GM21423 (cell line): ENCODE measurements at regions not wholly inside any gene's neighbourhood (a gene's known extent, or its start where the extent isn't known, plus 50 kb on each side); places are given as distances from the start of the nearest gene placed in this dataset.

Source experiments
- ATAC-seq: cut with Tn5 transposase; IDR thresholded peaks from one replicate; pipeline ENCODE4 v1.9.1; 2021; ENCODE audit warnings: mild to moderate bottlenecking, moderate library complexity; ENCODE audit not compliant: unreplicated experiment

GRCh38 chr12:60977966-60978365 is 1282.2 kb upstream of the USP15 start:
- ATAC-seq: no peak

GRCh38 chr12:60980558-60980957 is 1279.6 kb upstream of the USP15 start:
- ATAC-seq: no peak

- no peak for ATAC-seq
These were observed 1278.7 kb upstream of the USP15 start for GRCh38 chr12:60981473-60981872.

GRCh38 chr12:60992087-60992486 is 1268.1 kb upstream of the USP15 start:
- no peak for ATAC-seq

GRCh38 chr12:60995256-60995825 is 1264.9 kb upstream of the USP15 start:
- ATAC-seq: no peak

GRCh38 chr12:60997869-60998378 is 1262.3 kb upstream of the USP15 start:
- no peak for ATAC-seq

- no peak for ATAC-seq
These were observed 1251.0 kb upstream of the USP15 start for GRCh38 chr12:61009192-61009591.

DNA sequence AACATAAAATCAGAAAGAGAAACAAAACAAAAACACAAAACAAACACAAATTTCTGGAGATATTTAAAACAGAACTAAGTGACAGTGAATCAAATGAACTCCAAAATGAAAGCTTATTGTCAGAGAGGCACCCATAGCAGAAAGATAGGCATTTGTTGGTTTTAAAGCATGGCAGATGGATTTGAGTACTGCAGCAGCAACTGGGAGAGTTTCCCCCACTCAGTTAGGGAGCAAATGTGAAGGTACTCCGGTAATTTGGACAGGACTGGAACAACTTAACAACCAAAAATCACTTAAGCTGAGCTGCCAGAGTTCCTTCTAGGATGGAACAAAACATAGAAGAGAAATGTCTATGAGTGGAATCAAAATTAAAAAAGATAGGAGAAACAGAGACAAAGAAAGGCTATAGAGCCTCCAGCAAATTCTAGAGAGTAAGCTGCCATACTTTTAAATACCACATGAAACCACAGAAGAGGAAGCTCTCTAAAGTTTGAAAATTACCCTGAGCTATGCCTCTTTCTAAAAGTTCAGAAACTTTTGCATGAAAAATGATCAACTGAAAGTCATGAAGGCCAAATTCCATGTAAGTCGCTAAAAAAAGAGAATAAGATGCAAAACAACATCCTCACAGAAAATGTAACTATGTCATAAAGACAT is 1248.3 kb upstream of the USP15 start:
- ATAC-seq: no peak

- ATAC-seq: peak; percentile 37
These were observed 1241.6 kb upstream of the USP15 start for GRCh38 chr12:61018571-61018970.

- ATAC-seq: no peak
These were observed 1237.0 kb upstream of the USP15 start for GRCh38 chr12:61023231-61023630.

- no peak for ATAC-seq
These were observed 1230.7 kb upstream of the USP15 start for GRCh38 chr12:61029516-61029915.

- no peak for ATAC-seq
These were observed 1222.4 kb upstream of the USP15 start for GRCh38 chr12:61037792-61038191.

DNA sequence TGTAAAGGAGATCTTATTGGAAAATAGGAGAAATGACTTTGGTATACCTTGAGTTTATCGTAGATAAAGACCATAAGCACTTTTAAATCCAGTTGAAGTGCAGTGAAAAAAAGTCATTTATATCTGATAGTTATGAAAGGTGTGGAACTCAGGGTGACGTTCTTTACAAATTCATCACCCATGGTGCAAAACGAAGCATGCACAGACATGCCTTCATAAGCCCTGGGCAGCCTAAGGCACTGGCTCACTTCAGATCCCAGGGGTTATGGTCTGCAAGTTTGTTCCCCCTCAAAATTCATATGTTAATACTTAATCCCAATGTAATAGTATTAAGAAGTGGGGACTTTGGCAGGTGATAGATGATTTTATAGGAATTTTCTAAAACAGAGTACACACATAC is 1216.4 kb upstream of the USP15 start:
- no peak for ATAC-seq

DNA sequence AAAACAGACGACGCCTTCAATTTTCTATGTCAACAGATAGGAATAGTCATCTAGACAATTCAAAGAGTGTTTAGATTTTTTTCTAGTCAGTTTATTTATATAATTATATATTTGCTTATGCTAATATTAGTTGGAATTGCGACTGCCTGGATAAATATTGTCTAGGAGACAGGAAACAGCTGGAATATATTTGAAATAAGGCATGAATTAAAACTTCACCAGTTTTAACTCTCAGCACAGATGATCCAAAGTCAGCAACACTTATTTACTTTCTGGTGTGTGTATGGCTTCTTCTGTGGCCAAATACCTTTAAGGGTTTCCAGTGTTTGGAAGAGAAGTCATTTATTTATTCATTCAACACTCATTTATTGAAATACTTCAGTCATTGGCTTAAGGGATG is 1215.4 kb upstream of the USP15 start:
- ATAC-seq: no peak

DNA sequence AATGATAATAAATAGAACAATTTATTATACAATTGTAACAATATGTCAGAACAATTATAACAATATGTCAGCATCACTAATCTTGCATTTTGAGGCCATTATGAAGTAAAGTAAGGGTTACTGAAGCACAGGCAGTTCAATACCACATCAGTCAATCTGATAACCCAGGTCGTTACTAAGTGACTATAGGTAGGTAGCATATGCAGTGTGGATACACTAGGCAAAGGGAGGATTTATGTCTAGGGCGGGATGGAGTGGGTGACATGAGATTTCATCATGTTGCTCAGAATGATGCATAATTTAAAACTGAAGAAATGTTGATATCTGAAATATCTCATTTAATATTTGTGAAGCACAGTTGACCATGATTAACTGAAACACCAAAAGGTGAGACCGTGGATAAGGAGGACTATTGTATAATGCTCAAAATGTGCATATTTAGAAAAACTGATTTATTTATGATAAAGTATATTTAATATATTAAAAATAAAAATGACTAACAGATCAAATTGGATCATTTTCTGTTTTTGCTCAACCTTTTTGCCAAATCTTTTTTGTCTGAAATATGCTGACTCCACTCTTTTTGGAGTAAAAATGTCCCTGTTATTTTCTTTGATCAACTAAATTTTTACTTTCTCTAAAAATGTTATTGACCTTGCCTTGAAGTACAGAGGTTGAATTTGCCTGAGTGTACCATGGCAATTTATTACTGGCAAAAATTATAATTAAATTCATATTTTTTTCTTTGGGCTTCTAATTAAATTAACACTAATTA is 1189.4 kb upstream of the USP15 start:
- no peak for ATAC-seq

GRCh38 chr12:61072717-61073116 is 1187.5 kb upstream of the USP15 start:
- no peak for ATAC-seq

DNA sequence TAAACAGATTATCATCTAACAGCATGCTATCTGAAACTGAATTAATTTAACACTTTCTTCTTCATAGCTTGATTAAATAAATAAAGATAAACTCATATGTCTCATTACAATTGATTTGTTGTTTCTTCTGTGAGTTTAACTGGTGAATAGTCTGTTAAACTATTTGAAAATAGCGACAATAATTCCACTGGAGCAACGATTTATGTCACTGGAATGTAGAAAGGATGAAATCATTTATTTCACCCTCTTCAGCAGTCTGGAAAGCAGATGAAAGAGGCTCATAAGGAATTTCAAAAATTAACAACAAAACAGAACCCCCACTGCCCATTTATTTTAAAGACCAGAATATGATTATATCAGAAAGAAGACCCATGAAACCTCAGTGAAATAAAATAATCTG is 1165.1 kb upstream of the USP15 start:
- ATAC-seq: no peak

DNA sequence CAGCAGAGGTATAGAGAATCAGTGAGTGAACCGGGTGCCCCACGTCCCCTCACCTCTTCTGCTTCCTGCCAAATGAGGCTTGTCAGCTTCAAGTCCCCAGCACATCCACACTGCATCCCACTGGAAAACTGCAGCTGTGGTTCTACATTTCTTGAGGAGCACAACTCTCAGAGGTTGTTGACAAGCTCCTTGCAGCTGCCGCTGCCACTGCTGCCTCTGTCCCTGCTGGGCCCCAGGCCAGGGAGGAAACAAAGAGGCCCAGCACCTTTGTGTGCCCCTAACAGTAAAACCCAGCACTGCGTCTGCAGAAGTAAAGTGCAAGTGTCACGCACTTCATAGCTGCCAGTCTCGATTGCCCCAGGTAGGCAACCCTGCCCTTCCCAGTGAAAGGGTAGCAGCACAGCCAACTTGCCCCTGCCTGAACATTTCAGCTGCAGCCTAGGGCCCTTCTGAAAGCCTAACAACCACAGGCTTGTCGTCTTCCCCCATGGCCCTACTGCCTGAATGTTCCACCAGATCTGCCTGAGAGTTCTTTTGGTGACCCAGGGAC is 1162.1 kb upstream of the USP15 start:
- ATAC-seq: no peak

- no peak for ATAC-seq
These were observed 1153.1 kb upstream of the USP15 start for GRCh38 chr12:61107118-61107517.

DNA sequence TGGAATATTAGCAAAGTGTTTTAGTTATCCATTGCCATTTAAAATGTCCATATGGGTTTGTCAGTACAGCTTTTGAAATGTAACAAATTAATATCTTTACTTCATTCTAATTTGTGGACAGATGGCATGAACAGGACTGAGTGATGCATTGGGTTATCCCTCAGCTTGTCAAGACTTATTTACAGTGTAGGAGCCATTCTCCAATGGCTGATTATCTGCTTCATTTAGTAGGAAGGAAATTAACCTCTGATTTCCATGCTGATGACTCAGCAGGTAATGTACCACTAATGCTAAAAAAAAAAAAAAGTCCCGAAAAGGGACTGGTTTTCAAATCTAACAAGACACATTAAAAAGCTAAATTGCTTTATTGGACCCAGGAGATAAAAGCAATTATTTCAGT is 1149.0 kb upstream of the USP15 start:
- no peak for ATAC-seq

DNA sequence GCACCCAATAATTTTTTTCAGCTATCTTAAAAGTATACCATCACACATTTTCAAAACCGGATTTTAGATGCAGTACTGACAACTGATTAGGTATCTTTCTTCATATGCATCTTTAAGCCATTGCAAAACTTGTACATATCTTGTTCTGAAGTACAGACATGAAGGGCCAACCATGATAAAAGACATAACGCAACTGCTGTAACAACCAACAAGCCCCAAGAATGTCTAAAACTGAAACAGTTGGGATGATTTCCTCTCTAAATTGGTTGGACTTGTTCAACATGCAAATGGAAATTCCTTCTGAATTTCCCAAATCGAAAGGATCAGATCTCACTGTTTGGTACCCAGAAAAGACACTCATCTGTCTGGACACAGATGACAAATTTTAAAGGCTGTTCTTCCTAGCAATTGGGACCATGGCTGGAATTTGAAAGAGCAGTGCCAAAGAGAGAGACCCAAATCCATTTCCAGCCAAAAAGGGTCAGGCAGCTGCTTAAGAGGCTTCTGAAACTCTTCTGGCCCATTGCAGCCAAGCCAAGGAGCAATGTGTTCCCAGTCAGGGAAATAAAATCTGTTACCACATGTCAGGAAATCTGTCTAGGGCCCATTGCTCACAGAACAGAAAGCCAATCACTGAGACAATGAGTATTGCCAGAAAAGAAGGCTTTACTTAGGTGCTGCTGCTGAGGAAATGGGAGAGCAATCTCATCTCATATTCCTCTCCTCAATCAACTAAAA is 1122.4 kb upstream of the USP15 start:
- no peak for ATAC-seq
